ENCODE measurements at regions not wholly inside any gene's neighbourhood (a gene's known extent, or its start where the extent isn't known, plus 50 kb on each side); places are given as distances from the start of the nearest gene placed in this dataset.
A peak's percentile ranks its signal among the peaks of the same experiment; 100 is the strongest.

- H3K23ac ChIP-seq (ENCODE audit: low read length in 2 of 2), result no peak overlapping the region
- H4K91ac ChIP-seq (ENCODE audit: low read length), result peak overlapping the region; percentile 86
- no peak overlapping the region for H2BK15ac ChIP-seq (ENCODE audit: low read depth, poor library complexity, severe bottlenecking)
- peak overlapping the region; percentile 75 for H3K4me2 ChIP-seq (ENCODE audit: low read length, poor library complexity, severe bottlenecking)
- H3K27me3 ChIP-seq (ENCODE audit: control insufficient read depth in 1 of 2, insufficient read depth in 1 of 2, low read length in 2 of 2), result peaks cover 0 to 18% of the 10 kb centered on the region in 2 experiments
- H3K4ac ChIP-seq (ENCODE audit: low read depth in 1 of 2, low read length in 2 of 2), result peak overlapping the region in 1 of 2 experiments; percentile 80
- H3K79me1 ChIP-seq (replicated peaks; ENCODE audit: low read length, poor library complexity, severe bottlenecking), result no peaks in the 10 kb centered on the region
- H3K9me3 ChIP-seq (ENCODE audit: control insufficient read depth, low read length), result no peaks in the 10 kb centered on the region
- no peak overlapping the region for H2AFZ ChIP-seq (ENCODE audit: low read depth, low read length)
- no peak overlapping the region for H3K14ac ChIP-seq (ENCODE audit: low read length in 2 of 2)
- 83% methylated on average over 8 of the region's 8 CpGs for WGBS
- H3K9ac ChIP-seq (ENCODE audit: low read length), result peak overlapping the region; percentile 80
- H2BK120ac ChIP-seq (ENCODE audit: low read depth, low read length), result no peak overlapping the region
- peak overlapping the region; percentile 46 to 71 for H3K4me3 ChIP-seq (ENCODE audit: insufficient read depth in 1 of 2, low read depth in 1 of 2, low read length in 2 of 2)
- peak overlapping the region; percentile 82 for H4K8ac ChIP-seq (ENCODE audit: low read length)
- peak overlapping the region; percentile 45 for H3K27ac ChIP-seq (ENCODE audit: low read length, poor library complexity, severe bottlenecking)
- no peak for DNase-seq
- peak overlapping the region; percentile 3 to 87 for H2BK12ac ChIP-seq (ENCODE audit: low read length in 2 of 2)
- H3K4me1 ChIP-seq (ENCODE audit: control insufficient read depth, insufficient read depth, low read depth, low read length), result peaks cover 18% of the 10 kb centered on the region
- H3K18ac ChIP-seq (ENCODE audit: low read depth in 1 of 2, low read length in 2 of 2), result peak overlapping the region; percentile 13 to 25
- H2BK5ac ChIP-seq (ENCODE audit: low read depth, low read length, poor library complexity, severe bottlenecking), result no peak overlapping the region
- H2AK5ac ChIP-seq (ENCODE audit: low read length, severe bottlenecking), result no peak overlapping the region
- H3K36me3 ChIP-seq (ENCODE audit: control insufficient read depth in 1 of 2, insufficient read depth in 2 of 2, low read depth in 1 of 2, low read length in 2 of 2), result no peaks in the 10 kb centered on the region
These were observed 86.4 kb upstream of the ALDH1L1 start for GRCh38 chr3:126266850-126267168.

GRCh38 chr3:126266291-126266840 is 86.0 kb upstream of the ALDH1L1 start:
- Histone ChIP-seq H4K8ac (ENCODE audit: low read length) (peak overlapping the region; percentile 58), H3K79me1 (replicated peaks; ENCODE audit: low read length, poor library complexity, severe bottlenecking) (no peaks in the 10 kb centered on the region), H2BK5ac (ENCODE audit: low read depth, low read length, poor library complexity, severe bottlenecking) (no peak overlapping the region), H4K91ac (ENCODE audit: low read length) (peak overlapping the region; percentile 62), H2BK120ac (ENCODE audit: low read depth, low read length) (peak overlapping the region; percentile 23), H3K9me3 (ENCODE audit: control insufficient read depth, low read length) (no peaks in the 10 kb centered on the region), H3K14ac (ENCODE audit: low read length in 2 of 2) (no peak overlapping the region), H3K4me2 (ENCODE audit: low read length, poor library complexity, severe bottlenecking) (no peak overlapping the region), H3K18ac (ENCODE audit: low read depth in 1 of 2, low read length in 2 of 2) (peak overlapping the region; percentile 13 to 25), H3K27me3 (ENCODE audit: control insufficient read depth in 1 of 2, insufficient read depth in 1 of 2, low read length in 2 of 2) (peaks cover 0 to 18% of the 10 kb centered on the region in 2 experiments), H2AFZ (ENCODE audit: low read depth, low read length) (no peak overlapping the region), H3K4me3 (ENCODE audit: insufficient read depth in 1 of 2, low read depth in 1 of 2, low read length in 2 of 2) (no peak overlapping the region), H3K27ac (ENCODE audit: low read length, poor library complexity, severe bottlenecking) (no peak overlapping the region), H2BK12ac (ENCODE audit: low read length in 2 of 2) (peak overlapping the region; percentile 21 to 35), H3K9ac (ENCODE audit: low read length) (no peak overlapping the region), H3K4me1 (ENCODE audit: control insufficient read depth, insufficient read depth, low read depth, low read length) (peaks cover 18% of the 10 kb centered on the region), H2BK15ac (ENCODE audit: low read depth, poor library complexity, severe bottlenecking) (peak overlapping the region; percentile 97), H3K36me3 (ENCODE audit: control insufficient read depth in 1 of 2, insufficient read depth in 2 of 2, low read depth in 1 of 2, low read length in 2 of 2) (no peaks in the 10 kb centered on the region), H3K4ac (ENCODE audit: low read depth in 1 of 2, low read length in 2 of 2) (peak overlapping the region in 1 of 2 experiments; percentile 80), H2AK5ac (ENCODE audit: low read length, severe bottlenecking) (peak overlapping the region; percentile 47), H3K23ac (ENCODE audit: low read length in 2 of 2) (no peak overlapping the region)
- peak; percentile 30 for DNase-seq
- 85% methylated on average over 15 of the region's 15 CpGs for WGBS

- Histone ChIP-seq H3K4me1 (ENCODE audit: control insufficient read depth, insufficient read depth, low read depth, low read length) (peaks cover 18% of the 10 kb centered on the region), H3K9me3 (ENCODE audit: control insufficient read depth, low read length) (no peaks in the 10 kb centered on the region), H4K8ac (ENCODE audit: low read length) (no peak overlapping the region), H2BK120ac (ENCODE audit: low read depth, low read length) (no peak overlapping the region), H3K14ac (ENCODE audit: low read length in 2 of 2) (no peak overlapping the region), H2BK15ac (ENCODE audit: low read depth, poor library complexity, severe bottlenecking) (no peak overlapping the region), H2AK5ac (ENCODE audit: low read length, severe bottlenecking) (no peak overlapping the region), H3K23ac (ENCODE audit: low read length in 2 of 2) (no peak overlapping the region), H2AFZ (ENCODE audit: low read depth, low read length) (no peak overlapping the region), H3K79me1 (replicated peaks; ENCODE audit: low read length, poor library complexity, severe bottlenecking) (no peaks in the 10 kb centered on the region), H2BK12ac (ENCODE audit: low read length in 2 of 2) (no peak overlapping the region), H3K27me3 (ENCODE audit: control insufficient read depth in 1 of 2, insufficient read depth in 1 of 2, low read length in 2 of 2) (peaks cover under 1 to 23% of the 10 kb centered on the region in 2 experiments), H3K27ac (ENCODE audit: low read length, poor library complexity, severe bottlenecking) (no peak overlapping the region), H3K18ac (ENCODE audit: low read depth in 1 of 2, low read length in 2 of 2) (no peak overlapping the region), H3K4ac (ENCODE audit: low read depth in 1 of 2, low read length in 2 of 2) (no peak overlapping the region), H3K9ac (ENCODE audit: low read length) (no peak overlapping the region), H4K91ac (ENCODE audit: low read length) (no peak overlapping the region), H3K36me3 (ENCODE audit: control insufficient read depth in 1 of 2, insufficient read depth in 2 of 2, low read depth in 1 of 2, low read length in 2 of 2) (no peaks in the 10 kb centered on the region), H3K4me2 (ENCODE audit: low read length, poor library complexity, severe bottlenecking) (no peak overlapping the region), H2BK5ac (ENCODE audit: low read depth, low read length, poor library complexity, severe bottlenecking) (no peak overlapping the region), H3K4me3 (ENCODE audit: insufficient read depth in 1 of 2, low read depth in 1 of 2, low read length in 2 of 2) (no peak overlapping the region)
- DNase-seq, result no peak
- 81% methylated on average over 7 of the region's 12 CpGs for WGBS
These were observed 84.6 kb upstream of the ALDH1L1 start for GRCh38 chr3:126264952-126265351.

GRCh38 chr3:126264381-126264780 is 84.0 kb upstream of the ALDH1L1 start:
- no peaks in the 10 kb centered on the region for H3K36me3 ChIP-seq (ENCODE audit: control insufficient read depth in 1 of 2, insufficient read depth in 2 of 2, low read depth in 1 of 2, low read length in 2 of 2)
- H2BK12ac ChIP-seq (ENCODE audit: low read length in 2 of 2), result no peak overlapping the region
- H3K18ac ChIP-seq (ENCODE audit: low read depth in 1 of 2, low read length in 2 of 2), result no peak overlapping the region
- no peak overlapping the region for H2AFZ ChIP-seq (ENCODE audit: low read depth, low read length)
- peak overlapping the region; percentile 27 for H2BK120ac ChIP-seq (ENCODE audit: low read depth, low read length)
- no peak overlapping the region for H2AK5ac ChIP-seq (ENCODE audit: low read length, severe bottlenecking)
- no peak overlapping the region for H2BK15ac ChIP-seq (ENCODE audit: low read depth, poor library complexity, severe bottlenecking)
- no peak for DNase-seq
- no peaks in the 10 kb centered on the region for H3K9me3 ChIP-seq (ENCODE audit: control insufficient read depth, low read length)
- peaks cover 18% of the 10 kb centered on the region for H3K4me1 ChIP-seq (ENCODE audit: control insufficient read depth, insufficient read depth, low read depth, low read length)
- no peak overlapping the region for H3K4me3 ChIP-seq (ENCODE audit: insufficient read depth in 1 of 2, low read depth in 1 of 2, low read length in 2 of 2)
- H3K27ac ChIP-seq (ENCODE audit: low read length, poor library complexity, severe bottlenecking), result no peak overlapping the region
- H3K27me3 ChIP-seq (ENCODE audit: control insufficient read depth in 1 of 2, insufficient read depth in 1 of 2, low read length in 2 of 2), result peaks cover 4 to 23% of the 10 kb centered on the region in 2 experiments
- no peaks in the 10 kb centered on the region for H3K79me1 ChIP-seq (replicated peaks; ENCODE audit: low read length, poor library complexity, severe bottlenecking)
- H3K4me2 ChIP-seq (ENCODE audit: low read length, poor library complexity, severe bottlenecking), result no peak overlapping the region
- WGBS, result 88% methylated on average over 7 of the region's 7 CpGs
- H4K91ac ChIP-seq (ENCODE audit: low read length), result no peak overlapping the region
- no peak overlapping the region for H3K14ac ChIP-seq (ENCODE audit: low read length in 2 of 2)
- no peak overlapping the region for H3K9ac ChIP-seq (ENCODE audit: low read length)
- H2BK5ac ChIP-seq (ENCODE audit: low read depth, low read length, poor library complexity, severe bottlenecking), result no peak overlapping the region
- H4K8ac ChIP-seq (ENCODE audit: low read length), result no peak overlapping the region
- H3K4ac ChIP-seq (ENCODE audit: low read depth in 1 of 2, low read length in 2 of 2), result no peak overlapping the region
- no peak overlapping the region for H3K23ac ChIP-seq (ENCODE audit: low read length in 2 of 2)

Measured in mesenchymal stem cell (in vitro differentiated cells and primary cell).